ENCODE measurements at regions not wholly inside any gene's neighbourhood (a gene's known extent, or its start where the extent isn't known, plus 50 kb on each side); places are given as distances from the start of the nearest gene placed in this dataset.

DNA sequence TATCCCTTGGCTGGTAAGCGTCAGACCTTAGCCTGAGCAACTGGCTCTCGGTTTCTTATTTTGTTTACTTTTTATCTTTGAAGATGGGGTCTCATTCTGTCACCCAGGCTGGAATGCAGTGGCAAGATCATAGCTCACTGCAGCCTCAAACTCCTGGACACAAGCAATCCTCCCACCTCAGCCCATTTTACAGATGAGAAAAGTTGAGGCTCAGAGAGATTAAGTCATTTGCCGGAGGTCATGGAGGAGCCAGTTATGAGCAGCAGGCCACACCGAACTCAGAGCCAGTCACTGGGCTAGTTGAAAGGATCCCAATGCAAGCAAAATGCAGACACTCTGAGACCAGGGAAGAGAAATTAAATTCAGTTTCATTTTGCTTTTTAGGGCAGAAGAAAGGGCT, 293.6 kb downstream of the SHQ1 start:
- H3K4me3 ChIP-seq (ENCODE audit: low read depth, low read length), result no peak overlapping the region
- no peaks in the 10 kb centered on the region for H3K9me3 ChIP-seq (ENCODE audit: control insufficient read depth, insufficient read depth, low read length)
- no peak overlapping the region for H3K9ac ChIP-seq (ENCODE audit: low read depth, low read length)
- no peaks in the 10 kb centered on the region for H3K4me1 ChIP-seq (ENCODE audit: control insufficient read depth, insufficient read depth, low read length)
- no peaks in the 10 kb centered on the region for H3K36me3 ChIP-seq (ENCODE audit: control insufficient read depth, insufficient read depth, low read length)
- no peaks in the 10 kb centered on the region for H3K27me3 ChIP-seq (ENCODE audit: control insufficient read depth, insufficient read depth, low read length)

DNA sequence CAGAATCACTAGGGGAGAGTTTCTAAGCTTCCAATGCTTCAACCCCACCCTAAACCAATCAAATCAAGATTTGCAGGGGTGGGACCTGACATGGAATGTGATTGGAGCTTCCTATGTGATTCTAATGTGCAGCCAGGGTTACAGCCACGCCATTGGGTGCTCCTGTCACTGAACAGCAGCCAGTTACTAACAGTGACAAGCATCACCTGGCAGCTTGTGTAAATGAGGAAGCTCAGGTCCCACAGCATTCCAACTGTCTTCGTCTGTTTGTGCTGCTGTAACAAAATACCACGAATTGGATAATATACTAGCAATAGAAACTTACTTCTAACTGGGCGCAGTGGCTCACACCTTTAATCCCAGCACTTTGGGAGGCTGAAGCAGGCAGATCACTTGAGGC, 294.9 kb downstream of the SHQ1 start:
- no peaks in the 10 kb centered on the region for H3K4me1 ChIP-seq (ENCODE audit: control insufficient read depth, insufficient read depth, low read length)
- no peak overlapping the region for H3K9ac ChIP-seq (ENCODE audit: low read depth, low read length)
- no peaks in the 10 kb centered on the region for H3K9me3 ChIP-seq (ENCODE audit: control insufficient read depth, insufficient read depth, low read length)
- H3K27me3 ChIP-seq (ENCODE audit: control insufficient read depth, insufficient read depth, low read length), result no peaks in the 10 kb centered on the region
- H3K4me3 ChIP-seq (ENCODE audit: low read depth, low read length), result no peak overlapping the region
- no peaks in the 10 kb centered on the region for H3K36me3 ChIP-seq (ENCODE audit: control insufficient read depth, insufficient read depth, low read length)

DNA sequence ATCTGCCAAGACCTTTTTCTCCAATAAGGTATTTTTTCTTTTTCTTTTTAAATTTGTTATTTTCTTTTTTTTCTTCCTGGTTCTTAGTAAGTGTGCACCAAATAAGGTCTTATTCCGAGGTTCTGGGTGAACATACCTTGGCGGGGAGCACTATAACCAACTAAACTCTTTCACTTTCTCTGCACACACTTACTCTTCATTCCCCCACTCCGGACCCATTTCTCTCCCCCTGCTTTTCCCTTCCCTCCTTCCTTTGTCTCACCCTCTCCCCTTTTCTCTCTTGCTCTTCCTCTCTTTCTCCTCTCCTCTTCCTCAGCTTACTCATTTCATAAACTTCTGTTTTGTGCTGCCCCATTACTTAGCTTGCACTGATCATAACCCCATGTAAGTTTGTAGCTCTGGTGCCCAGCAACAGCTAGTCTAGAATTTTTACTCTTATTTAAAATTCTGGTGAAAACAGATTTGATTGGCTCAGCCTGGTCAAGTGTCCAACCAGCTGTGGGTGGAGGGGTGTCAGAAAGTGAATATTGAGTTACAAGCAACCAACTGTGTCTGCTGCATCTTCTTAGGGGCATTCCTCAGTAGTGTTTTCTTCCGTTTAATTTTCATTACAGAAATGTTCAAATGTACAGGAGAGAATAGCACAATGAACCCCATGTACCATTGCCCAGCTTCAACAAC, 297.5 kb downstream of the SHQ1 start:
- Histone ChIP-seq H3K9ac (ENCODE audit: low read depth, low read length) (no peak overlapping the region), H3K4me1 (ENCODE audit: control insufficient read depth, insufficient read depth, low read length) (no peaks in the 10 kb centered on the region), H3K9me3 (ENCODE audit: control insufficient read depth, insufficient read depth, low read length) (no peaks in the 10 kb centered on the region), H3K36me3 (ENCODE audit: control insufficient read depth, insufficient read depth, low read length) (no peaks in the 10 kb centered on the region), H3K4me3 (ENCODE audit: low read depth, low read length) (no peak overlapping the region), H3K27me3 (ENCODE audit: control insufficient read depth, insufficient read depth, low read length) (no peaks in the 10 kb centered on the region)

DNA sequence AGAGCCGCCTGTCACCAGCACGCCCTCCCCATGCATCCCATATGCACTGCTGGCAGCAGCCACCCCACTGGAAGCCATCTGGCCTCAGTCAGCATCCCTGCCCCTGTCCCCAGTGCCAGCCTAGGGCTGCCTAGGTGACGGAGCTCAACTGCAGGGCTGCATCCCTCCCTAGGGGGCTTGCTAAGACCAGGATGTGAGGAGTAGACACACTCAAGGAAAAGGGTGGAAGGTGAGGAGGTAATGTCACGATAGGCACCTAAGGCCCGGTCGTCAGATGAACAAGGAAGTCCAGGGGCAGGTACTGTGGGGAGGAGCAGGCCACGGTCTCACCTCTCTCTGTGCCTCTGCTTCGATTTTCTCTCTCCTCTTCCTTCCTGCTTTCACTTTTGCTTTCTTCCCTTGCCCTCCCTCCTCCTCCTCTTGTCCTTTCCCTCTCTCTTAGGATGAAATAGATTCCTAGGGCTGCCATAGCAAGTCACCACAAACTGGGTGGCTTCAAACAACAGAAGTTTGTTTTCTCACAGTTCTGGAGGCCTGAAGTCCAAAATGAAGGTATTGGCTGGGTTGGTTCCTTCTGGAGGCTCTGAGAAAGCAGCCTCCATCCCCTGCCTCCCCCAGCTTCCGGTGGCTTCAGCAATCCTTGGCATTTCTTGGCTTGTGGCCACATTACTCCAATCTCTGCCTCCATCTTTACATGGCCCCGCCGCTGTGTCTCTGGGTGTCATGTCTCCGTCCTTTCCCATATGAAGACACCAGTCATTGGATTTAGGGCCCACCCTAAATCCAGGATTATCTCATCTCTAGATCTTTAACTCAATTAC, 298.3 kb downstream of the SHQ1 start:
- no peaks in the 10 kb centered on the region for H3K27me3 ChIP-seq (ENCODE audit: control insufficient read depth, insufficient read depth, low read length)
- H3K4me3 ChIP-seq (ENCODE audit: low read depth, low read length), result no peak overlapping the region
- H3K4me1 ChIP-seq (ENCODE audit: control insufficient read depth, insufficient read depth, low read length), result no peaks in the 10 kb centered on the region
- no peaks in the 10 kb centered on the region for H3K9me3 ChIP-seq (ENCODE audit: control insufficient read depth, insufficient read depth, low read length)
- H3K9ac ChIP-seq (ENCODE audit: low read depth, low read length), result no peak overlapping the region
- H3K36me3 ChIP-seq (ENCODE audit: control insufficient read depth, insufficient read depth, low read length), result no peaks in the 10 kb centered on the region

DNA sequence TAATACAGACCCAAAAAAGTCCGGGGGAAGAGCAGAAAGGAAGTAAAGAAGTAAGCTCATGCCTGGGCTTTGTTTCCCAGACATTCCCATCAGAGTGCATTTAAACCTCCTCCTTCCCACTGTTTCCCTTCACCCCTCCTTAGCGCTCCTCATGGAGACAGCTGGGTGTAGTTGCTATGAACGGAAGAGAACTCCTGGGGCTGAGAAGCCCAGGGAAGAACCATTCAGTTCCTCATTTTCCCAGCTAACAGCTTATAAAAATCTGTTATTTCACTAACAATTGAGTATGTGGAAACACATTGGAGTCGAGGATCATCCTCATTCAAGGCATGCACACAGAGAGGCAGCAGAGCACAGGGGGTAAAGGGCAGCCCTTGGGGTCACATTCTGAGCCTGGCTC, 299.3 kb downstream of the SHQ1 start:
- H3K4me3 ChIP-seq (ENCODE audit: low read depth, low read length), result no peak overlapping the region
- H3K9me3 ChIP-seq (ENCODE audit: control insufficient read depth, insufficient read depth, low read length), result no peaks in the 10 kb centered on the region
- H3K4me1 ChIP-seq (ENCODE audit: control insufficient read depth, insufficient read depth, low read length), result no peaks in the 10 kb centered on the region
- H3K9ac ChIP-seq (ENCODE audit: low read depth, low read length), result no peak overlapping the region
- no peaks in the 10 kb centered on the region for H3K36me3 ChIP-seq (ENCODE audit: control insufficient read depth, insufficient read depth, low read length)
- no peaks in the 10 kb centered on the region for H3K27me3 ChIP-seq (ENCODE audit: control insufficient read depth, insufficient read depth, low read length)

DNA sequence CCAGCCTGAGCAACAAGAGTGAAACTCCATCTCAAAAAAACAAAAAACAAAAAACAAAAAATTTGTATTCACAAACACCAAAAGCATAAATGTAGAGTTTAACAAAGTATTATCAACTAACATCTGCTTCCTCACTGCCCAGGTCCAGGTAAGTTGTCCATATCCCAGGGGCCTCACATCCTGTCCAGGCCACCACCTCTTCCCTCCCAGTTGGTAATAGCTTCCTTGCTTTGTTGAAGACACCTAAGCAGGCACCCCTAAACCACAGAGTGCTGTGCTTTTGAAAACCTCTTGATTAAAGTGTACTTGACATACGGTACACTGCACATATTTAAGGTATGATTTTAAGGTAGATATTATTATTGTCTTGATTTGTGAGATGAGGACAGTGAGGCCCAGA, 299.8 kb downstream of the SHQ1 start:
- no peaks in the 10 kb centered on the region for H3K36me3 ChIP-seq (ENCODE audit: control insufficient read depth, insufficient read depth, low read length)
- H3K9me3 ChIP-seq (ENCODE audit: control insufficient read depth, insufficient read depth, low read length), result no peaks in the 10 kb centered on the region
- no peaks in the 10 kb centered on the region for H3K27me3 ChIP-seq (ENCODE audit: control insufficient read depth, insufficient read depth, low read length)
- no peak overlapping the region for H3K9ac ChIP-seq (ENCODE audit: low read depth, low read length)
- H3K4me1 ChIP-seq (ENCODE audit: control insufficient read depth, insufficient read depth, low read length), result no peaks in the 10 kb centered on the region
- no peak overlapping the region for H3K4me3 ChIP-seq (ENCODE audit: low read depth, low read length)

DNA sequence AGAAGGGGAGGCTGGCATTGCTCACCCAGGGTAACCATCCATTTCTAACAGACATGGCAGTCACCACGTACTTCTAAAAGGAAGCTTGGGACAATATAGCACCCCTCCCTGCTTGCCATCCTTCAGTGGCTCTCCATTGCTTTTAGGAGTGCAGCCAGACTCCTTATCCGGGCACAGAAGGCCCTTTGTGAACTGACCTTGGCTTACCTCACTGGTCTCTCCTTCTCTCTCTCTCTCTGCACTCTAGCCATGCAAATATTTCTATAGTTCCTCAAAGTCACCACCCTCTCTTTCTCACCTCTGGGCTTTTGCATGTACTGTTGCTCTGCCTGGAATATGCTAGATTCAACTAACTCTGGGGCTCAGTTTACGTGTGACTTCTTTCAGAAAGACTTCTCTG, 301.1 kb downstream of the SHQ1 start:
- no peak overlapping the region for H3K4me3 ChIP-seq (ENCODE audit: low read depth, low read length)
- no peaks in the 10 kb centered on the region for H3K27me3 ChIP-seq (ENCODE audit: control insufficient read depth, insufficient read depth, low read length)
- H3K36me3 ChIP-seq (ENCODE audit: control insufficient read depth, insufficient read depth, low read length), result no peaks in the 10 kb centered on the region
- no peak overlapping the region for H3K9ac ChIP-seq (ENCODE audit: low read depth, low read length)
- no peaks in the 10 kb centered on the region for H3K4me1 ChIP-seq (ENCODE audit: control insufficient read depth, insufficient read depth, low read length)
- H3K9me3 ChIP-seq (ENCODE audit: control insufficient read depth, insufficient read depth, low read length), result no peaks in the 10 kb centered on the region

DNA sequence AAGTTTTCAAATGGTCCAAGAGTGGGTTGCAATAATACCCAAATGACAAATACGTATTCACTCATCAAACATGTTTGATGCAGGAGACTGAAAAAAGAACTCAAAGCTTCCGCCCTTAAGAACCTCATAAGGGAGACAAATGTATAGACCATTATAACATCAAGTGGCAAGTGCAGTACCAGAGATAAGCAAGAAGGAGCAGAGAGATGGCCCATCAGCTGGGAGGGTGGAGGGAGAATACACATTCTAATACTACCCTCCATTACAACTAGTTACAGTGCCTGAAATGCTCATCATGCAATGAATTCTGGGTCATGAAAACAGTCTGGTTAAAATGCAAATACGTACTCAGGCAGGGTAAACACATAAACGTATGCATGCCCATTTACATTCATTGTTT, 304.0 kb downstream of the SHQ1 start:
- Histone ChIP-seq H3K9ac (ENCODE audit: low read depth, low read length) (no peak overlapping the region), H3K9me3 (ENCODE audit: control insufficient read depth, insufficient read depth, low read length) (no peaks in the 10 kb centered on the region), H3K4me3 (ENCODE audit: low read depth, low read length) (no peak overlapping the region), H3K27me3 (ENCODE audit: control insufficient read depth, insufficient read depth, low read length) (no peaks in the 10 kb centered on the region), H3K4me1 (ENCODE audit: control insufficient read depth, insufficient read depth, low read length) (no peaks in the 10 kb centered on the region), H3K36me3 (ENCODE audit: control insufficient read depth, insufficient read depth, low read length) (no peaks in the 10 kb centered on the region)

DNA sequence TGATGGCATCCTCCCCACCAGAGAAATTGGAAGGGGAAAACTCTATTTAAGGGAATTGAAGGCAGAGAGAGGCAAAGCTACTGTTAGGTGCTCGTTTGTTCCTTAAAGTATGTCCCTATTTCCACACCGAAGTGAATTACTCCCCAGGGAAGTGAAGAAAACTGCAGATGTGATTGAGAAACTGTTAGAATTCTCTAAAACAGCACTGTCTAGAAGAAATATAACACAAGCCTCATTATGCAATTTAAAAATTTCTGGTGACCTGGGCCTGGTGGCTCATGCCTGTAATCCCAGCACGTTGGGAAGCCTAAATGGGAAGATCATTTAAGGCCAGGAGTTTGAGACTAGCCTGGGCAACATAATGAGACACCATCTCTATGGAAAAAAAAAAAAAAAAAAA, 305.0 kb downstream of the SHQ1 start:
- no peaks in the 10 kb centered on the region for H3K27me3 ChIP-seq (ENCODE audit: control insufficient read depth, insufficient read depth, low read length)
- H3K36me3 ChIP-seq (ENCODE audit: control insufficient read depth, insufficient read depth, low read length), result no peaks in the 10 kb centered on the region
- H3K4me1 ChIP-seq (ENCODE audit: control insufficient read depth, insufficient read depth, low read length), result no peaks in the 10 kb centered on the region
- H3K9me3 ChIP-seq (ENCODE audit: control insufficient read depth, insufficient read depth, low read length), result no peaks in the 10 kb centered on the region
- H3K9ac ChIP-seq (ENCODE audit: low read depth, low read length), result no peak overlapping the region
- H3K4me3 ChIP-seq (ENCODE audit: low read depth, low read length), result no peak overlapping the region

DNA sequence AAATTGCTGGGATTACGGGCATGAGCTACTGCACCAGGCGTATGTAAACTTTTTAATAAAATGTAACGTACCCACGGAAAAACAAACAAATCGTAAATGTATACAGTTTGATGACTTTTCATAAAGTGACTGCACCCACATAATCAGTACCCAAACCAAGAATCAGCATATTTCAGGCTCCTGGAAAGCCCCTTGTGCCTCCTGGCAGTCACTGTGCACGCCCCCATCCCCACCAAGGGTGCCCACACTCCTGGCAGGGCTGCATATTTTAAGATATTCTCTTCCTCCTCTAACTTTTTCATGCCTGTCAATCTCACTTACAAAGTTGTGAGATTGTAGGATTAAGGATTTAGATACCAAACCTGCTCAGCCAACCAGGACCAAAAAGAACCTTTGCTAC, 305.5 kb downstream of the SHQ1 start:
- Histone ChIP-seq H3K4me3 (ENCODE audit: low read depth, low read length) (no peak overlapping the region), H3K9me3 (ENCODE audit: control insufficient read depth, insufficient read depth, low read length) (no peaks in the 10 kb centered on the region), H3K4me1 (ENCODE audit: control insufficient read depth, insufficient read depth, low read length) (no peaks in the 10 kb centered on the region), H3K36me3 (ENCODE audit: control insufficient read depth, insufficient read depth, low read length) (no peaks in the 10 kb centered on the region), H3K27me3 (ENCODE audit: control insufficient read depth, insufficient read depth, low read length) (no peaks in the 10 kb centered on the region), H3K9ac (ENCODE audit: low read depth, low read length) (no peak overlapping the region)

DNA sequence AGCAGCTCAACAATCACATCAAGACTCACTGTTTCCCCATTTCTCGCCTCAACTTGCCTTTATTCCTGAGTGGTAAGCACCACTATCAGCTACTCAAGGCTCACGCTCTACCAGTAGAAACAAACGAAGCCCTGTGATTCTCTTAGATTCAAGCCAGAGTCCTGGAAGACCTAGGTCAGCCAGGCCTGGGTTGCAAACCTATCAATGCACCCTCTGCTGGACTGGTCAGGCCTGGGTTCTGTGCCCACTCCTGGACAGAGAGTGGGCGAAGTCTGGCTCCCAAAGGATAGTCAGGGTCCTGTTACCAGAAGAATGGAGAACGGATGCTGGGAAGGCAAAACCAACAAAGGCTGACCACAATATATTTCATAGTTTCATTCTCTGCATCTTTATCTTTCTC, 308.4 kb downstream of the SHQ1 start:
- Histone ChIP-seq H3K9ac (ENCODE audit: low read depth, low read length) (no peak overlapping the region), H3K27me3 (ENCODE audit: control insufficient read depth, insufficient read depth, low read length) (no peaks in the 10 kb centered on the region), H3K4me1 (ENCODE audit: control insufficient read depth, insufficient read depth, low read length) (peaks cover 17% of the 10 kb centered on the region), H3K4me3 (ENCODE audit: low read depth, low read length) (no peak overlapping the region), H3K9me3 (ENCODE audit: control insufficient read depth, insufficient read depth, low read length) (no peaks in the 10 kb centered on the region), H3K36me3 (ENCODE audit: control insufficient read depth, insufficient read depth, low read length) (no peaks in the 10 kb centered on the region)

DNA sequence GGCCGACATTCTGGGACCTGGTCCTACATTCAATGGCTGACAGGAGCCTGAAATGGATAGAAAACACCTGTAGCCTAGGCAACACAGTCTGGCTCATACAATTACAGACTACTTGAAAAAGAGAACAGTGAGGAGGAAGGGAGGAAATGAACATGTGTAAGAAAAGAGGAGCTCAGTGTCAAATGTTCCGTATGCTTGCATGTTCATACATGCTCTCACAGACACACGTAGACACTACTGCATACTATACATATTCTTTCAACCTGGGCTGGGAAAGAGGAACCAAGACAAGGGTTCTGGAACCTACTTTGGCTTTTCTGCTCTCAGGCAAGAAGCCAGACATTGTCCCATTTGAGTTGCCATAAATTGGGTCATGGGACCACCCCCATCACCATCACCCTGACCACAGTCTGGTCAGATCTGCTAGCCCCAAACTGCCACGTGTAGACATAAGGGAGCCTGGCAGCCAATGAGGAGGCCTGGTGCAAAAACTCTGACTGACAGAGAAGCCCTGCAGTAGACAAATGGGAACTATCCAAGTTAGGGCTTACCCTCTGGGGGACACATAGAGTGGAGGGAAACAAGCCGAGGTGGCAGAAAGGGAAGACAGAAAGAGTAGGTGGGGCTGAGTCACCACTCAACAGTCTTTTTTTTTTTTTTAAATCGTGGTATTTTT, 310.0 kb downstream of the SHQ1 start:
- Histone ChIP-seq H3K27me3 (ENCODE audit: control insufficient read depth, insufficient read depth, low read length) (no peaks in the 10 kb centered on the region), H3K9ac (ENCODE audit: low read depth, low read length) (no peak overlapping the region), H3K9me3 (ENCODE audit: control insufficient read depth, insufficient read depth, low read length) (no peaks in the 10 kb centered on the region), H3K4me1 (ENCODE audit: control insufficient read depth, insufficient read depth, low read length) (peaks cover 17% of the 10 kb centered on the region), H3K36me3 (ENCODE audit: control insufficient read depth, insufficient read depth, low read length) (no peaks in the 10 kb centered on the region), H3K4me3 (ENCODE audit: low read depth, low read length) (no peak overlapping the region)
